Fibroblast of lung (primary cell): ENCODE measurements at regions not wholly inside any gene's neighbourhood (a gene's known extent, or its start where the extent isn't known, plus 50 kb on each side); places are given as distances from the start of the nearest gene placed in this dataset.

Source experiments
- EZH2 ChIP-seq: IDR thresholded peaks from 2 replicates; pipeline ENCODE4 v1.5.1; 2012; ENCODE audit warnings: low read length, control low read depth, mild to moderate bottlenecking; ENCODE audit errors: missing control alignments
- TF ChIP-seq, protein P1 (sequence below), 2 donors: IDR thresholded peaks in 1 of 2; conservative IDR thresholded peaks in 1 of 2; 1 replicate in 1 of 2; 2 replicates in 1 of 2; pipeline ENCODE4 v1.5.1; 2011 to 2012; ENCODE audit warnings: low read length in 2 of 2, control low read depth in 1 of 2, inconsistent platforms in 1 of 2, low read depth in 1 of 2, mild to moderate bottlenecking in 1 of 2

DNA sequence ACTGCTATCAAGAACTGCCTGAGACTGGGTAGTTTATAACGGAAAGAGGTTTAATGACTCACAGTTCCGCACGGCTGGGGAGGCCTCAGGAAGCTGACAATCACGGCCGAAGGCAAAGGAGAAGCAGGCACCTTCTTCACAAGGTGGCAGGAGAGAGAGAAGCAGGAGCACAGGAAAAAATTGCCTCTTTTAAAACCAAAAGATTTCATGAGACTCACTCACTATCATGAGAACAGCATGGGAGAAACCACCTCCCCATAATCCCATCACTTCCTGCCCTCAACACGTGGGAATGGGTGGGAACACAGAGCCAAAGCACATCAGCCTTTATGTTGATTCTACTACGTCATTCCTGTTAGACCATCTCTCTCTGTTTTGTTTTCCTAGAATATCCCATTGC, 650.9 kb upstream of the SEMA6D start:
- TF ChIP-seq, protein P1, sequence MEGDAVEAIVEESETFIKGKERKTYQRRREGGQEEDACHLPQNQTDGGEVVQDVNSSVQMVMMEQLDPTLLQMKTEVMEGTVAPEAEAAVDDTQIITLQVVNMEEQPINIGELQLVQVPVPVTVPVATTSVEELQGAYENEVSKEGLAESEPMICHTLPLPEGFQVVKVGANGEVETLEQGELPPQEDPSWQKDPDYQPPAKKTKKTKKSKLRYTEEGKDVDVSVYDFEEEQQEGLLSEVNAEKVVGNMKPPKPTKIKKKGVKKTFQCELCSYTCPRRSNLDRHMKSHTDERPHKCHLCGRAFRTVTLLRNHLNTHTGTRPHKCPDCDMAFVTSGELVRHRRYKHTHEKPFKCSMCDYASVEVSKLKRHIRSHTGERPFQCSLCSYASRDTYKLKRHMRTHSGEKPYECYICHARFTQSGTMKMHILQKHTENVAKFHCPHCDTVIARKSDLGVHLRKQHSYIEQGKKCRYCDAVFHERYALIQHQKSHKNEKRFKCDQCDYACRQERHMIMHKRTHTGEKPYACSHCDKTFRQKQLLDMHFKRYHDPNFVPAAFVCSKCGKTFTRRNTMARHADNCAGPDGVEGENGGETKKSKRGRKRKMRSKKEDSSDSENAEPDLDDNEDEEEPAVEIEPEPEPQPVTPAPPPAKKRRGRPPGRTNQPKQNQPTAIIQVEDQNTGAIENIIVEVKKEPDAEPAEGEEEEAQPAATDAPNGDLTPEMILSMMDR (conservative IDR thresholded peaks at IDR 0.05 in 1 of 2, IDR thresholded peaks at IDR 0.05 in 1 of 2; ENCODE audit: low read depth in 1 of 2, low read length in 2 of 2), result no peak
- no peak for TF ChIP-seq EZH2
